Spleen (tissue), 7 donors: ENCODE measurements at regions not wholly inside any gene's neighbourhood (a gene's known extent, or its start where the extent isn't known, plus 50 kb on each side); places are given as distances from the start of the nearest gene placed in this dataset.

Source experiments
- POLR2A ChIP-seq, 3 donors: fragments of 450-650 bp; IDR thresholded peaks; one replicate each; pipeline ENCODE4 v1.5.1; 2017; ENCODE audit warnings: antibody characterized with exemption in 3 of 3, mild to moderate bottlenecking in 1 of 3
- TF ChIP-seq, protein P1 (sequence below), 11 experiments: fragments of 200-600 bp in 7 of 11; fragments of 450-650 bp in 4 of 11; sonication (generic) in 4 of 11; IDR thresholded peaks in 8 of 11; conservative IDR thresholded peaks in 3 of 11; 1 replicate in 7 of 11; 2 replicates in 4 of 11; pipeline versions ENCODE4 v1.4.0 to v1.8.0; 2016 to 2021; ENCODE audit warnings: antibody characterized with exemption in 11 of 11, inconsistent platforms in 4 of 11, mild to moderate bottlenecking in 1 of 11
- donor health status: DM: no; HTN: no; CAD: no; lungs with moderate emphysema.
- donor health status: DM: no; HTN: no; CAD: no.
- donor health status: DM: no; HTN: no; CAD: no.

- TF ChIP-seq, protein P1, sequence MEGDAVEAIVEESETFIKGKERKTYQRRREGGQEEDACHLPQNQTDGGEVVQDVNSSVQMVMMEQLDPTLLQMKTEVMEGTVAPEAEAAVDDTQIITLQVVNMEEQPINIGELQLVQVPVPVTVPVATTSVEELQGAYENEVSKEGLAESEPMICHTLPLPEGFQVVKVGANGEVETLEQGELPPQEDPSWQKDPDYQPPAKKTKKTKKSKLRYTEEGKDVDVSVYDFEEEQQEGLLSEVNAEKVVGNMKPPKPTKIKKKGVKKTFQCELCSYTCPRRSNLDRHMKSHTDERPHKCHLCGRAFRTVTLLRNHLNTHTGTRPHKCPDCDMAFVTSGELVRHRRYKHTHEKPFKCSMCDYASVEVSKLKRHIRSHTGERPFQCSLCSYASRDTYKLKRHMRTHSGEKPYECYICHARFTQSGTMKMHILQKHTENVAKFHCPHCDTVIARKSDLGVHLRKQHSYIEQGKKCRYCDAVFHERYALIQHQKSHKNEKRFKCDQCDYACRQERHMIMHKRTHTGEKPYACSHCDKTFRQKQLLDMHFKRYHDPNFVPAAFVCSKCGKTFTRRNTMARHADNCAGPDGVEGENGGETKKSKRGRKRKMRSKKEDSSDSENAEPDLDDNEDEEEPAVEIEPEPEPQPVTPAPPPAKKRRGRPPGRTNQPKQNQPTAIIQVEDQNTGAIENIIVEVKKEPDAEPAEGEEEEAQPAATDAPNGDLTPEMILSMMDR (IDR thresholded peaks at IDR 0.05 in 8 of 11, conservative IDR thresholded peaks at IDR 0.05 in 3 of 11), result no peak
- TF ChIP-seq POLR2A (IDR thresholded peaks at IDR 0.05), result no peak
Measured at GRCh38 chr9:99403371-99403770, 181.3 kb downstream of the SEC61B start.
